ENCODE measurements at regions not wholly inside any gene's neighbourhood (a gene's known extent, or its start where the extent isn't known, plus 50 kb on each side); places are given as distances from the start of the nearest gene placed in this dataset.

GRCh38 chr14:55930016-55930784 lies 188.0 kb upstream of the PELI2 start:
- no peak for TF ChIP-seq CTCF (IDR thresholded peaks at IDR 0.05; ENCODE audit: low read depth, low read length)
- no peak overlapping the region for H3K4me3 ChIP-seq (ENCODE audit: low read depth, low read length)

- no peak for TF ChIP-seq CTCF (IDR thresholded peaks at IDR 0.05; ENCODE audit: low read depth, low read length)
- H3K4me3 ChIP-seq (ENCODE audit: low read depth, low read length), result no peak overlapping the region
Observed at GRCh38 chr14:55936691-55937090, 181.5 kb upstream of the PELI2 start.

- TF ChIP-seq CTCF (IDR thresholded peaks at IDR 0.05; ENCODE audit: low read depth, low read length), result no peak
- H3K4me3 ChIP-seq (ENCODE audit: low read depth, low read length), result no peak overlapping the region
Observed at GRCh38 chr14:55938249-55938791, 179.9 kb upstream of the PELI2 start.

GRCh38 chr14:55942076-55942654 lies 176.0 kb upstream of the PELI2 start:
- no peak overlapping the region for H3K4me3 ChIP-seq (ENCODE audit: low read depth, low read length)
- no peak for TF ChIP-seq CTCF (IDR thresholded peaks at IDR 0.05; ENCODE audit: low read depth, low read length)

GRCh38 chr14:55942826-55943225 lies 175.4 kb upstream of the PELI2 start:
- no peak overlapping the region for H3K4me3 ChIP-seq (ENCODE audit: low read depth, low read length)
- TF ChIP-seq CTCF (IDR thresholded peaks at IDR 0.05; ENCODE audit: low read depth, low read length), result no peak

GRCh38 chr14:55944757-55945156 lies 173.5 kb upstream of the PELI2 start:
- no peak for TF ChIP-seq CTCF (IDR thresholded peaks at IDR 0.05; ENCODE audit: low read depth, low read length)
- H3K4me3 ChIP-seq (ENCODE audit: low read depth, low read length), result no peak overlapping the region

GRCh38 chr14:55946231-55946630 lies 172.0 kb upstream of the PELI2 start:
- no peak overlapping the region for H3K4me3 ChIP-seq (ENCODE audit: low read depth, low read length)
- no peak for TF ChIP-seq CTCF (IDR thresholded peaks at IDR 0.05; ENCODE audit: low read depth, low read length)
